Retinal pigment epithelial cell (primary cell): ENCODE measurements at regions not wholly inside any gene's neighbourhood (a gene's known extent, or its start where the extent isn't known, plus 50 kb on each side); places are given as distances from the start of the nearest gene placed in this dataset.

ENCODE experiments used
- DNase-seq: peaks from one replicate; pipeline ENCODE4 v3.0.0-alpha.2; 2010; ENCODE audit warnings: low read depth
- H3K4me3 ChIP-seq: 2 replicates; pipeline ENCODE4 v1.5.1; 2011; ENCODE audit warnings: mild to moderate bottlenecking, low read length, control low read depth, moderate library complexity
- CTCF ChIP-seq: conservative IDR thresholded peaks from 2 replicates; pipeline ENCODE4 v1.5.1; 2011; ENCODE audit warnings: low read depth, low read length, control low read depth, inconsistent platforms

GRCh38 chr6:14754751-14755513 lies 490.9 kb upstream of the JARID2 start:
- no peak for TF ChIP-seq CTCF
- no peak overlapping the region for H3K4me3 ChIP-seq
- no peak for DNase-seq

- no peak overlapping the region for H3K4me3 ChIP-seq
- DNase-seq, result no peak
- TF ChIP-seq CTCF, result no peak
These were observed 489.5 kb upstream of the JARID2 start for GRCh38 chr6:14756340-14756739.

- H3K4me3 ChIP-seq, result no peak overlapping the region
- no peak for DNase-seq
- no peak for TF ChIP-seq CTCF
These were observed 488.9 kb upstream of the JARID2 start for GRCh38 chr6:14757014-14757413.

- no peak overlapping the region for H3K4me3 ChIP-seq
- no peak for DNase-seq
- TF ChIP-seq CTCF, result no peak
These were observed 488.5 kb upstream of the JARID2 start for GRCh38 chr6:14757418-14757817.

GRCh38 chr6:14758421-14759081 lies 487.3 kb upstream of the JARID2 start:
- TF ChIP-seq CTCF, result no peak
- DNase-seq, result no peak
- H3K4me3 ChIP-seq, result no peak overlapping the region

- DNase-seq, result no peak
- no peak overlapping the region for H3K4me3 ChIP-seq
- no peak for TF ChIP-seq CTCF
These were observed 485.7 kb upstream of the JARID2 start for GRCh38 chr6:14759976-14760672.
